ENCODE measurements at regions not wholly inside any gene's neighbourhood (a gene's known extent, or its start where the extent isn't known, plus 50 kb on each side); places are given as distances from the start of the nearest gene placed in this dataset.
"Not testable (repeated sequence)": the region's sequence is repeated elsewhere in the genome, so short reads cannot be mapped to it uniquely, and the experiment has no call there.

DNA sequence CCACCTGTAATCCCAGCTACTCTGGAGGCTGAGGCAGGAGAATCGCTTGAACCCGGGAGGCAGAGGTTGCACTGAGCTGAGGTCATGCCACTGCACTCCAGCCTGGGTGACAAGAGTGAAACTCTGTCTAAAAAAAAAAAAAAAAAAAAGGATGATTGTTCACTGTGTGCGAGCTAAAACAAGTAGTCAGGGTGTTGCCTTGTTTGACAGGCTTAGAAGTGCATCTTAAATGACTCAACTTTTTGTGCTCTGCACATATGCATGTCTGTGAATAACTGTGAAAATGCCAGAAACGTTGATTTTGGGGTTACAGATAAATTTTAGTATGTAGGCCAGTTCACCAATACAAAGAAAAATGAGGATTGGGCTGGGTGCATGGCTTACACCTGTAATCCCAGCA, 534.9 kb downstream of the XYLT1 start:
- WGBS, result 81% methylated on average over 4 of the region's 4 CpGs
- not testable (repeated sequence) for DNase-seq (ENCODE audit: low spot score); H3K4me1 ChIP-seq (ENCODE audit: control insufficient read depth in 4 of 4, insufficient read depth in 4 of 4, low read length in 3 of 4)

GRCh38 chr16:16937576-16937975, 533.2 kb downstream of the XYLT1 start:
- H3K4me1 ChIP-seq (ENCODE audit: control insufficient read depth in 4 of 4, insufficient read depth in 4 of 4, low read length in 3 of 4), result no peaks in the 10 kb centered on the region
- H3K36me3 ChIP-seq (ENCODE audit: control insufficient read depth in 4 of 4, insufficient read depth in 3 of 4, low read depth in 1 of 4, low read length in 3 of 4), result no peaks in the 10 kb centered on the region
- H3K9me3 ChIP-seq (ENCODE audit: control insufficient read depth in 4 of 4, low read length in 3 of 4), result peaks cover 0 to 2% (median 0%) of the 10 kb centered on the region in 4 donors
- H3K27me3 ChIP-seq (ENCODE audit: control insufficient read depth in 4 of 4, insufficient read depth in 4 of 4, low read length in 3 of 4), result peaks cover 0 to 12% (median under 1%) of the 10 kb centered on the region in 4 donors
- DNase-seq (ENCODE audit: low spot score), result no peak
- H3K4me3 ChIP-seq (ENCODE audit: low read depth in 1 of 3, low read length in 3 of 3), result no peak overlapping the region
- 32% methylated on average over 2 of the region's 2 CpGs for WGBS
- no peak overlapping the region for H3K9ac ChIP-seq (ENCODE audit: low read depth in 1 of 2, low read length in 2 of 2)
- H3K27ac ChIP-seq (ENCODE audit: low read depth in 1 of 2, low read length in 2 of 2), result no peak overlapping the region
- TF ChIP-seq SP1 (IDR thresholded peaks at IDR 0.05) (no peak), JUND (IDR thresholded peaks at IDR 0.05) (no peak), FOXA1 (IDR thresholded peaks at IDR 0.05) (no peak), REST (IDR thresholded peaks at IDR 0.05) (no peak), FOXA2 (IDR thresholded peaks at IDR 0.05) (no peak), RXRA (IDR thresholded peaks at IDR 0.05) (no peak), HNF4A (conservative IDR thresholded peaks at IDR 0.05) (no peak), ATF3 (IDR thresholded peaks at IDR 0.05) (no peak), GABPA (IDR thresholded peaks at IDR 0.05 in 1 of 2, conservative IDR thresholded peaks at IDR 0.05 in 1 of 2) (no peak), NR2F2 (IDR thresholded peaks at IDR 0.05) (no peak), YY1 (IDR thresholded peaks at IDR 0.05) (no peak), RAD21 (IDR thresholded peaks at IDR 0.05) (no peak), EGR1 (IDR thresholded peaks at IDR 0.05; ENCODE audit: low read depth in 2 of 2) (no peak), TAF1 (conservative IDR thresholded peaks at IDR 0.05) (no peak), HNF4G (IDR thresholded peaks at IDR 0.05) (no peak)
- TF ChIP-seq, protein P1, sequence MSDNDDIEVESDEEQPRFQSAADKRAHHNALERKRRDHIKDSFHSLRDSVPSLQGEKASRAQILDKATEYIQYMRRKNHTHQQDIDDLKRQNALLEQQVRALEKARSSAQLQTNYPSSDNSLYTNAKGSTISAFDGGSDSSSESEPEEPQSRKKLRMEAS (IDR thresholded peaks at IDR 0.05), result no peak

More for the DNA sequence above, 534.9 kb downstream of the XYLT1 start:
- H3K4me3 ChIP-seq (ENCODE audit: low read depth in 1 of 3, low read length in 3 of 3); H3K36me3 ChIP-seq (ENCODE audit: control insufficient read depth in 4 of 4, insufficient read depth in 3 of 4, low read depth in 1 of 4, low read length in 3 of 4); H3K9ac ChIP-seq (ENCODE audit: low read depth in 1 of 2, low read length in 2 of 2); H3K9me3 ChIP-seq (ENCODE audit: control insufficient read depth in 4 of 4, low read length in 3 of 4); H3K27me3 ChIP-seq (ENCODE audit: control insufficient read depth in 4 of 4, insufficient read depth in 4 of 4, low read length in 3 of 4); H3K27ac ChIP-seq (ENCODE audit: low read depth in 1 of 2, low read length in 2 of 2): not testable (repeated sequence)

- DNase-seq (ENCODE audit: low spot score), result no peak
- no peaks in the 10 kb centered on the region for H3K4me1 ChIP-seq (ENCODE audit: control insufficient read depth in 4 of 4, insufficient read depth in 4 of 4, low read length in 3 of 4)
- no peaks in the 10 kb centered on the region for H3K36me3 ChIP-seq (ENCODE audit: control insufficient read depth in 4 of 4, insufficient read depth in 3 of 4, low read depth in 1 of 4, low read length in 3 of 4)
- peaks cover 0 to 12% (median under 1%) of the 10 kb centered on the region in 4 donors for H3K27me3 ChIP-seq (ENCODE audit: control insufficient read depth in 4 of 4, insufficient read depth in 4 of 4, low read length in 3 of 4)
- no peak overlapping the region for H3K9ac ChIP-seq (ENCODE audit: low read depth in 1 of 2, low read length in 2 of 2)
- no peak overlapping the region for H3K27ac ChIP-seq (ENCODE audit: low read depth in 1 of 2, low read length in 2 of 2)
- TF ChIP-seq GABPA (IDR thresholded peaks at IDR 0.05 in 1 of 2, conservative IDR thresholded peaks at IDR 0.05 in 1 of 2), result no peak
- no peak for TF ChIP-seq NR2F2 (IDR thresholded peaks at IDR 0.05)
- TF ChIP-seq CTCF (IDR thresholded peaks at IDR 0.05; ENCODE audit: low read depth, low read length, missing input control), result no peak
- no peak for TF ChIP-seq YY1 (IDR thresholded peaks at IDR 0.05)
- no peak for TF ChIP-seq JUND (IDR thresholded peaks at IDR 0.05)
- TF ChIP-seq ATF3 (IDR thresholded peaks at IDR 0.05), result no peak
- TF ChIP-seq TAF1 (conservative IDR thresholded peaks at IDR 0.05), result no peak
- TF ChIP-seq RXRA (IDR thresholded peaks at IDR 0.05), result no peak
- TF ChIP-seq, protein P1 (IDR thresholded peaks at IDR 0.05), result no peak
- no peak for TF ChIP-seq SP1 (IDR thresholded peaks at IDR 0.05)
- no peak for TF ChIP-seq REST (IDR thresholded peaks at IDR 0.05)
- no peak overlapping the region for H3K4me3 ChIP-seq (ENCODE audit: low read depth in 1 of 3, low read length in 3 of 3)
- 17% methylated on average over 4 of the region's 4 CpGs for WGBS
- peaks cover 0 to 2% (median 0%) of the 10 kb centered on the region in 4 donors for H3K9me3 ChIP-seq (ENCODE audit: control insufficient read depth in 4 of 4, low read length in 3 of 4)
Observed at GRCh38 chr16:16938009-16938408, 532.8 kb downstream of the XYLT1 start.

Data from liver (tissue), 8 donors.